Duodenal mucosa (tissue), 2 donors: ENCODE measurements at regions not wholly inside any gene's neighbourhood (a gene's known extent, or its start where the extent isn't known, plus 50 kb on each side); places are given as distances from the start of the nearest gene placed in this dataset.

ENCODE experiments used
- H3K27ac ChIP-seq: one replicate; pipeline ENCODE4 v1.7.0; 2013; ENCODE audit warnings: low read depth, low read length
- H3K27me3 ChIP-seq, 2 donors: one replicate each; pipeline ENCODE4 v1.7.0; 2013; ENCODE audit warnings: low read length in 2 of 2, control low read depth in 1 of 2; ENCODE audit not compliant: insufficient read depth in 2 of 2, control insufficient read depth in 1 of 2
- H3K36me3 ChIP-seq, 2 donors: one replicate each; pipeline ENCODE4 v1.7.0; 2013; ENCODE audit warnings: low read length in 2 of 2, control low read depth in 1 of 2; ENCODE audit not compliant: insufficient read depth in 2 of 2, control insufficient read depth in 1 of 2
- H3K4me1 ChIP-seq, 2 donors: one replicate each; pipeline ENCODE4 v1.7.0; 2013; ENCODE audit warnings: low read length in 2 of 2, control low read depth in 1 of 2; ENCODE audit not compliant: insufficient read depth in 2 of 2, control insufficient read depth in 1 of 2
- H3K4me3 ChIP-seq, 2 donors: one replicate each; pipeline ENCODE4 v1.7.0; 2013; ENCODE audit warnings: low read length in 2 of 2, low read depth in 1 of 2
- H3K9ac ChIP-seq, 2 donors: one replicate each; pipeline ENCODE4 v1.7.0; 2013; ENCODE audit warnings: low read length in 2 of 2, low read depth in 1 of 2
- H3K9me3 ChIP-seq, 2 donors: one replicate each; pipeline ENCODE4 v1.7.0; 2013; ENCODE audit warnings: low read length in 2 of 2, control low read depth in 1 of 2; ENCODE audit not compliant: control insufficient read depth in 1 of 2

- no peak overlapping the region for H3K27ac ChIP-seq
- no peak overlapping the region for H3K4me3 ChIP-seq
- no peaks in the 10 kb centered on the region for H3K4me1 ChIP-seq
- no peak overlapping the region for H3K9ac ChIP-seq
- no peaks in the 10 kb centered on the region for H3K27me3 ChIP-seq
- H3K9me3 ChIP-seq = no peaks in the 10 kb centered on the region
- H3K36me3 ChIP-seq = no peaks in the 10 kb centered on the region
Observed at GRCh38 chr3:18500322-18500721, 75.2 kb upstream of the SATB1 start.

GRCh38 chr3:18499301-18499700 is 74.2 kb upstream of the SATB1 start:
- no peak overlapping the region for H3K27ac ChIP-seq
- H3K9me3 ChIP-seq = no peaks in the 10 kb centered on the region
- H3K36me3 ChIP-seq = no peaks in the 10 kb centered on the region
- H3K4me3 ChIP-seq = no peak overlapping the region
- no peaks in the 10 kb centered on the region for H3K4me1 ChIP-seq
- H3K9ac ChIP-seq = no peak overlapping the region
- no peaks in the 10 kb centered on the region for H3K27me3 ChIP-seq

- H3K27me3 ChIP-seq = no peaks in the 10 kb centered on the region
- no peak overlapping the region for H3K9ac ChIP-seq
- no peak overlapping the region for H3K4me3 ChIP-seq
- no peaks in the 10 kb centered on the region for H3K4me1 ChIP-seq
- H3K27ac ChIP-seq = no peak overlapping the region
- no peaks in the 10 kb centered on the region for H3K36me3 ChIP-seq
- no peaks in the 10 kb centered on the region for H3K9me3 ChIP-seq
Observed at GRCh38 chr3:18494251-18494650, 69.1 kb upstream of the SATB1 start.

GRCh38 chr3:18489939-18490338 is 64.8 kb upstream of the SATB1 start:
- Histone ChIP-seq H3K4me3 (no peak overlapping the region), H3K27ac (no peak overlapping the region), H3K27me3 (no peaks in the 10 kb centered on the region), H3K9ac (no peak overlapping the region), H3K4me1 (no peaks in the 10 kb centered on the region), H3K9me3 (peaks cover 2 to 6% of the 10 kb centered on the region in 2 donors), H3K36me3 (no peaks in the 10 kb centered on the region)

- no peaks in the 10 kb centered on the region for H3K27me3 ChIP-seq
- H3K9me3 ChIP-seq = peaks cover 2 to 6% of the 10 kb centered on the region in 2 donors
- H3K4me1 ChIP-seq = peaks cover 0 to 4% of the 10 kb centered on the region in 2 donors
- H3K27ac ChIP-seq = no peak overlapping the region
- no peak overlapping the region for H3K9ac ChIP-seq
- H3K36me3 ChIP-seq = no peaks in the 10 kb centered on the region
- H3K4me3 ChIP-seq = no peak overlapping the region
Observed at GRCh38 chr3:18483226-18483625, 58.1 kb upstream of the SATB1 start.

DNA sequence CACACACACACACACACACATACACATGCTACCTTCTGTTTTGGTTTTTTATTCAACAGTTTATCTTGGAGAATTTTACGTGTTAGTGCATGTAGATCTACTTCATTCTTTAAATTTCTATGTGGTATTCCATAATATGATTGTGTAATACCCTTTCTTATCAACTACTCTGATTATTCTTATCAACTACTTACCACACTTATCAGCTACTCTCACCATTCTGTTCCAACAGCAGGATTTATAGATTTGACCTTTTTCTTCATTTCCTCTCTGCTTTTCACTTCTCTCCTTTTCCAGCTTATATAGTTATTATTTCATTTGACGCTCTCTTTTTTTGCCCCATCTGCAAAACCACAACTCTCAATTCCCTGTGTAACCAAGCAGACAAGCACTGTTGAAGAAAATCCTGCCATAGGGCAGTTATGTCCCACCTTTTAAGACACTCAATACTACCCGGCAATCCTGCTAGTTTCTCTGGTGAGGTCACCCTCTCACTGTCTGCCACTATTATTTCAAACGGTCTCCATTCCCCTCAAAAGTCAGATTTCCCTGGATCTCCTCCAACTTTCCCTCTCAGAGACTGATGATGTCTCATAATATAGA is 56.9 kb upstream of the SATB1 start:
- no peaks in the 10 kb centered on the region for H3K27me3 ChIP-seq
- H3K4me1 ChIP-seq = peaks cover 0 to 4% of the 10 kb centered on the region in 2 donors
- peaks cover 2 to 6% of the 10 kb centered on the region in 2 donors for H3K9me3 ChIP-seq
- H3K9ac ChIP-seq = no peak overlapping the region
- H3K36me3 ChIP-seq = no peaks in the 10 kb centered on the region
- H3K4me3 ChIP-seq = no peak overlapping the region
- no peak overlapping the region for H3K27ac ChIP-seq

- H3K4me1 ChIP-seq = peaks cover 0 to 4% of the 10 kb centered on the region in 2 donors
- H3K27ac ChIP-seq = no peak overlapping the region
- H3K9ac ChIP-seq = no peak overlapping the region
- H3K36me3 ChIP-seq = no peaks in the 10 kb centered on the region
- no peaks in the 10 kb centered on the region for H3K9me3 ChIP-seq
- H3K27me3 ChIP-seq = no peaks in the 10 kb centered on the region
- H3K4me3 ChIP-seq = no peak overlapping the region
Observed at GRCh38 chr3:18477620-18478019, 52.5 kb upstream of the SATB1 start.
